Left ventricle myocardium inferior (tissue), 1 donor: ENCODE measurements at regions not wholly inside any gene's neighbourhood (a gene's known extent, or its start where the extent isn't known, plus 50 kb on each side); places are given as distances from the start of the nearest gene placed in this dataset.

Experiments used
- DNase-seq: peaks from one replicate; pipeline ENCODE4 v3.0.0-alpha.2; 2020
- H3K27ac ChIP-seq: fragments of 200-600 bp; replicated peaks from 2 replicates; pipeline ENCODE4 v1.8.0; 2021
- H3K27me3 ChIP-seq: fragments of 200-600 bp; 2 replicates; pipeline ENCODE4 v1.8.0; 2021; ENCODE audit warnings: low read depth
- H3K36me3 ChIP-seq: fragments of 200-600 bp; 2 replicates; pipeline ENCODE4 v1.8.0; 2021
- H3K4me1 ChIP-seq: fragments of 200-600 bp; 2 replicates; pipeline ENCODE4 v1.8.0; 2021
- H3K4me3 ChIP-seq: fragments of 200-600 bp; 2 replicates; pipeline ENCODE4 v1.8.0; 2021; ENCODE audit warnings: mild to moderate bottlenecking, moderate library complexity
- H3K9me3 ChIP-seq: fragments of 200-600 bp; replicated peaks from 2 replicates; pipeline ENCODE4 v1.8.0; 2021
- CTCF ChIP-seq: fragments of 200-600 bp; IDR thresholded peaks from 2 replicates; pipeline ENCODE4 v1.8.0; 2021; ENCODE audit warnings: antibody characterized with exemption, mild to moderate bottlenecking, borderline replicate concordance
- intact Hi-C: fragments of 100-400 bp; cut with micrococcal nuclease; formaldehyde crosslinking; loops from one replicate; pipeline ENCODE4 v1.11.0; 2022
- donor health status: DM: no; HTN: yes; CAD: no; lungs with severe emphysema.

- DNase-seq: no peak
- Histone ChIP-seq H3K4me1 (no peaks in the 10 kb centered on the region), H3K27ac (no peak overlapping the region), H3K36me3 (no peaks in the 10 kb centered on the region), H3K4me3 (no peak overlapping the region), H3K9me3 (peaks cover 9% of the 10 kb centered on the region), H3K27me3 (no peaks in the 10 kb centered on the region)
- TF ChIP-seq CTCF: no peak
- intact Hi-C loops: no loop called here
These were observed 1673.2 kb downstream of the LRRC4C start for GRCh38 chr11:39786281-39786680.

- Histone ChIP-seq H3K27me3 (no peaks in the 10 kb centered on the region), H3K9me3 (peaks cover 9% of the 10 kb centered on the region), H3K4me3 (no peak overlapping the region), H3K4me1 (no peaks in the 10 kb centered on the region), H3K36me3 (no peaks in the 10 kb centered on the region), H3K27ac (no peak overlapping the region)
- intact Hi-C loops: no loop called here
- no peak for TF ChIP-seq CTCF
- DNase-seq: no peak
These were observed 1674.6 kb downstream of the LRRC4C start for GRCh38 chr11:39784873-39785272.

- Histone ChIP-seq H3K9me3 (no peaks in the 10 kb centered on the region), H3K27me3 (no peaks in the 10 kb centered on the region), H3K4me3 (no peak overlapping the region), H3K27ac (no peak overlapping the region), H3K4me1 (no peaks in the 10 kb centered on the region), H3K36me3 (no peaks in the 10 kb centered on the region)
- intact Hi-C loops: no loop called here
- no peak for TF ChIP-seq CTCF
- DNase-seq: no peak
These were observed 1679.3 kb downstream of the LRRC4C start for GRCh38 chr11:39780131-39780530.

GRCh38 chr11:39777035-39777434, 1682.4 kb downstream of the LRRC4C start:
- Histone ChIP-seq H3K4me1 (no peaks in the 10 kb centered on the region), H3K9me3 (no peaks in the 10 kb centered on the region), H3K4me3 (no peak overlapping the region), H3K36me3 (no peaks in the 10 kb centered on the region), H3K27ac (no peak overlapping the region), H3K27me3 (no peaks in the 10 kb centered on the region)
- intact Hi-C loops: no loop called here
- no peak for TF ChIP-seq CTCF
- DNase-seq: no peak

- Histone ChIP-seq H3K9me3 (no peaks in the 10 kb centered on the region), H3K4me1 (no peaks in the 10 kb centered on the region), H3K27ac (no peak overlapping the region), H3K36me3 (no peaks in the 10 kb centered on the region), H3K27me3 (no peaks in the 10 kb centered on the region), H3K4me3 (no peak overlapping the region)
- no peak for TF ChIP-seq CTCF
- intact Hi-C loops: no loop called here
- DNase-seq: no peak
These were observed 1686.8 kb downstream of the LRRC4C start for GRCh38 chr11:39772525-39773137.
